Breast epithelium (tissue), 4 donors: ENCODE measurements at regions not wholly inside any gene's neighbourhood (a gene's known extent, or its start where the extent isn't known, plus 50 kb on each side); places are given as distances from the start of the nearest gene placed in this dataset.

Source experiments
- DNase-seq, 2 donors: peaks; one replicate each; pipeline ENCODE4 v3.0.0-alpha.2; 2019; ENCODE audit warnings: low spot score in 2 of 2
- H3K27ac ChIP-seq, 2 donors: fragments of 200-600 bp; sonication (generic) in 1 of 2; one replicate each; pipeline ENCODE4 v1.5.1; 2016 to 2019; ENCODE audit warnings: mild to moderate bottlenecking in 1 of 2
- H3K27me3 ChIP-seq, 2 donors: fragments of 200-600 bp; sonication (generic) in 1 of 2; one replicate each; pipeline versions ENCODE4 v1.5.1 to v1.6.0; 2017 to 2019; ENCODE audit warnings: control low read depth in 1 of 2, mild to moderate bottlenecking in 1 of 2
- H3K36me3 ChIP-seq: fragments of 200-600 bp; one replicate; pipeline ENCODE4 v1.5.1; 2019
- H3K4me1 ChIP-seq, 2 donors: fragments of 200-600 bp; sonication (generic); one replicate each; pipeline ENCODE4 v1.5.1; 2016 to 2019; ENCODE audit warnings: control low read depth in 1 of 2
- H3K4me3 ChIP-seq, 3 donors: fragments of 200-600 bp; sonication (generic); 1 replicate in 2 of 3; 2 replicates in 1 of 3; pipeline ENCODE4 v1.5.1; 2016 to 2019; ENCODE audit warnings: mild to moderate bottlenecking in 3 of 3, moderate library complexity in 2 of 3
- H3K9me3 ChIP-seq, 2 donors: fragments of 200-600 bp; sonication (generic) in 1 of 2; one replicate each; pipeline ENCODE4 v1.5.1; 2016 to 2019; ENCODE audit warnings: control low read depth in 1 of 2
- CTCF ChIP-seq, 3 donors: fragments of 450-650 bp; IDR thresholded peaks; one replicate each; pipeline ENCODE4 v1.5.1; 2016 to 2017; ENCODE audit warnings: antibody characterized with exemption in 3 of 3, mild to moderate bottlenecking in 3 of 3, moderate library complexity in 3 of 3
- POLR2A ChIP-seq: fragments of 450-650 bp; IDR thresholded peaks from one replicate; pipeline ENCODE4 v1.6.1; 2016; ENCODE audit warnings: antibody characterized with exemption, mild to moderate bottlenecking, moderate library complexity
- POLR2AphosphoS5 ChIP-seq, 3 donors: sonication (generic); formaldehyde crosslinking; IDR thresholded peaks; one replicate each; pipeline ENCODE4 v1.6.1; 2017; ENCODE audit warnings: antibody characterized with exemption in 3 of 3
- intact Hi-C: fragments of 100-400 bp; cut with DNase I; formaldehyde crosslinking; loops from one replicate; pipeline ENCODE4 v1.15.1; 2023; ENCODE audit warnings: low total_unique reads

- H3K27ac ChIP-seq: no peak overlapping the region
- H3K36me3 ChIP-seq: no peaks in the 10 kb centered on the region
- H3K27me3 ChIP-seq: no peaks in the 10 kb centered on the region
- H3K4me3 ChIP-seq: no peak overlapping the region
- DNase-seq: no peak
- intact Hi-C loops: no loop called here
- H3K9me3 ChIP-seq: peaks cover 0 to 10% of the 10 kb centered on the region in 2 donors
- H3K4me1 ChIP-seq: no peaks in the 10 kb centered on the region
- TF ChIP-seq CTCF (IDR thresholded peaks at IDR 0.05) (no peak), POLR2AphosphoS5 (IDR thresholded peaks at IDR 0.05) (no peak), POLR2A (no peak)
Measured at GRCh38 chr16:56038564-56039098, 152.7 kb upstream of the GNAO1 start.

DNA sequence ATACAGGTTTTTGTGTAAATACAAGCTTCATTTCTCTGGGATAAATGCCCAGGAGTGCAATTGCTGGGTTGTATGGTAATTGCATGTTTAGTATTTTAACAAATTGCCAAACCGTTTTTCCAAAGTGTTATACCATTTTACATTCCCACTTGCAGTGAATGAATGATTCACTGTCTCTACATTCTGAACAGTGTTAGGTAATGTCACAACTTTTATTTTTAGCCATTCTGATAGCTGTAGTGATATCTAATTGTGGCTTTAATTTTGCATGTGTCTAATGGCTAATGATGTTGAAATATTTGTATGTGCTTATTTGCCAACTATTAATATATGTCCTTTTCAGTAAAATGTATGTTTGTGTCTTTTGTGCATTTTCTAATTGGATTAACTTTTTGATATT lies 156.9 kb upstream of the CES5A start:
- intact Hi-C loops: no loop called here
- no peak overlapping the region for H3K27ac ChIP-seq

GRCh38 chr16:56029026-56029425 lies 153.9 kb upstream of the CES5A start:
- H3K27ac ChIP-seq: no peak overlapping the region
- H3K9me3 ChIP-seq: no peaks in the 10 kb centered on the region
- no peaks in the 10 kb centered on the region for H3K27me3 ChIP-seq
- no peak for DNase-seq
- intact Hi-C loops: no loop called here
- no peak overlapping the region for H3K4me3 ChIP-seq
- H3K4me1 ChIP-seq: no peaks in the 10 kb centered on the region
- peaks cover 3% of the 10 kb centered on the region for H3K36me3 ChIP-seq
- TF ChIP-seq CTCF (IDR thresholded peaks at IDR 0.05) (no peak), POLR2A (no peak), POLR2AphosphoS5 (IDR thresholded peaks at IDR 0.05) (no peak)

More for the DNA sequence above, 156.9 kb upstream of the CES5A start:
- TF ChIP-seq CTCF (IDR thresholded peaks at IDR 0.05): no peak
- no peak for TF ChIP-seq POLR2A
- no peak for TF ChIP-seq POLR2AphosphoS5 (IDR thresholded peaks at IDR 0.05)
- no peak overlapping the region for H3K4me3 ChIP-seq
- no peaks in the 10 kb centered on the region for H3K4me1 ChIP-seq
- peaks cover 0 to 4% of the 10 kb centered on the region in 2 donors for H3K9me3 ChIP-seq
- peaks cover 3% of the 10 kb centered on the region for H3K36me3 ChIP-seq
- no peaks in the 10 kb centered on the region for H3K27me3 ChIP-seq
- no peak for DNase-seq

- Histone ChIP-seq H3K4me3 (no peak overlapping the region), H3K4me1 (no peaks in the 10 kb centered on the region), H3K27me3 (no peaks in the 10 kb centered on the region), H3K27ac (no peak overlapping the region), H3K9me3 (no peaks in the 10 kb centered on the region), H3K36me3 (no peaks in the 10 kb centered on the region)
- DNase-seq: no peak
- TF ChIP-seq POLR2A (no peak), CTCF (IDR thresholded peaks at IDR 0.05) (no peak), POLR2AphosphoS5 (IDR thresholded peaks at IDR 0.05) (no peak)
- intact Hi-C loops: no loop called here
Measured at GRCh38 chr16:56022818-56023217, 147.6 kb upstream of the CES5A start.

GRCh38 chr16:56019274-56019673 lies 144.1 kb upstream of the CES5A start:
- Histone ChIP-seq H3K4me1 (no peaks in the 10 kb centered on the region), H3K36me3 (no peaks in the 10 kb centered on the region), H3K9me3 (no peaks in the 10 kb centered on the region), H3K27ac (no peak overlapping the region), H3K27me3 (peaks cover 0 to 8% of the 10 kb centered on the region in 2 donors), H3K4me3 (no peak overlapping the region)
- TF ChIP-seq POLR2A (no peak), POLR2AphosphoS5 (IDR thresholded peaks at IDR 0.05) (no peak), CTCF (IDR thresholded peaks at IDR 0.05) (no peak)
- no peak for DNase-seq
- intact Hi-C loops: no loop called here
